Uterus (tissue), 3 donors: ENCODE measurements at regions not wholly inside any gene's neighbourhood (a gene's known extent, or its start where the extent isn't known, plus 50 kb on each side); places are given as distances from the start of the nearest gene placed in this dataset.

ENCODE experiments used
- DNase-seq, 2 donors: peaks; one replicate each; pipeline ENCODE4 v3.0.0-alpha.2; 2019 to 2020
- H3K27ac ChIP-seq, 2 donors: fragments of 200-600 bp; sonication (generic); 1 replicate in 1 of 2; 2 replicates in 1 of 2; pipeline ENCODE4 v1.5.1; 2016 to 2018
- H3K27me3 ChIP-seq, 2 donors: fragments of 200-600 bp; sonication (generic); one replicate each; pipeline ENCODE4 v1.5.1; 2018 to 2019; ENCODE audit warnings: control low read depth in 1 of 2
- H3K36me3 ChIP-seq, 2 donors: fragments of 200-600 bp; sonication (generic); one replicate each; pipeline ENCODE4 v1.5.1; 2019; ENCODE audit warnings: control low read depth in 1 of 2
- H3K4me1 ChIP-seq, 2 donors: fragments of 200-600 bp; sonication (generic); one replicate each; pipeline ENCODE4 v1.5.1; 2018 to 2019; ENCODE audit warnings: control low read depth in 1 of 2
- H3K4me3 ChIP-seq, 2 donors: fragments of 200-600 bp; sonication (generic); 1 replicate in 1 of 2; 2 replicates in 1 of 2; pipeline ENCODE4 v1.5.1; 2018 to 2019; ENCODE audit warnings: mild to moderate bottlenecking in 1 of 2
- H3K9me3 ChIP-seq, 2 donors: fragments of 200-600 bp; sonication (generic); one replicate each; pipeline ENCODE4 v1.5.1; 2019; ENCODE audit warnings: control low read depth in 1 of 2
- CTCF ChIP-seq, 4 experiments: fragments of 200-600 bp in 2 of 4; fragments of 450-650 bp in 2 of 4; sonication (generic) in 2 of 4; IDR thresholded peaks; one replicate each; pipeline ENCODE4 v1.5.1; 2016 to 2019; ENCODE audit warnings: antibody characterized with exemption in 4 of 4, mild to moderate bottlenecking in 2 of 4, moderate library complexity in 1 of 4
- POLR2A ChIP-seq, 2 donors: fragments of 450-650 bp; IDR thresholded peaks; one replicate each; pipeline ENCODE4 v1.6.1; 2016; ENCODE audit warnings: antibody characterized with exemption in 2 of 2, mild to moderate bottlenecking in 1 of 2, moderate library complexity in 1 of 2
- intact Hi-C: fragments of 100-400 bp; cut with DNase I; formaldehyde crosslinking; loops from one replicate; pipeline ENCODE4 v1.15.1; 2023; ENCODE audit warnings: low total_unique reads
- donor health status: DM: yes; HTN: yes; CAD: no.

- H3K27me3 ChIP-seq: no peaks in the 10 kb centered on the region
- no peak overlapping the region for H3K27ac ChIP-seq
- no peaks in the 10 kb centered on the region for H3K4me1 ChIP-seq
- TF ChIP-seq CTCF (IDR thresholded peaks at IDR 0.05): no peak
- no peak for TF ChIP-seq POLR2A (IDR thresholded peaks at IDR 0.05)
- H3K4me3 ChIP-seq: no peak overlapping the region
- H3K36me3 ChIP-seq: no peaks in the 10 kb centered on the region
- DNase-seq: no peak
- H3K9me3 ChIP-seq: no peaks in the 10 kb centered on the region
- intact Hi-C loops: no loop called here
These were observed 76.1 kb upstream of the HSF2 start for GRCh38 chr6:122323361-122323760.

GRCh38 chr6:122330315-122330714, 69.1 kb upstream of the HSF2 start:
- no peak for DNase-seq
- Histone ChIP-seq H3K4me3 (no peak overlapping the region), H3K27me3 (no peaks in the 10 kb centered on the region), H3K9me3 (no peaks in the 10 kb centered on the region), H3K27ac (no peak overlapping the region), H3K4me1 (no peaks in the 10 kb centered on the region), H3K36me3 (no peaks in the 10 kb centered on the region)
- TF ChIP-seq CTCF (IDR thresholded peaks at IDR 0.05) (no peak), POLR2A (IDR thresholded peaks at IDR 0.05) (no peak)
- intact Hi-C loops: no loop called here

GRCh38 chr6:122337645-122338044, 61.8 kb upstream of the HSF2 start:
- TF ChIP-seq POLR2A (IDR thresholded peaks at IDR 0.05): no peak
- no peak for TF ChIP-seq CTCF (IDR thresholded peaks at IDR 0.05)
- intact Hi-C loops: no loop called here
- Histone ChIP-seq H3K36me3 (no peaks in the 10 kb centered on the region), H3K27ac (no peak overlapping the region), H3K4me1 (no peaks in the 10 kb centered on the region), H3K9me3 (no peaks in the 10 kb centered on the region), H3K4me3 (no peak overlapping the region), H3K27me3 (no peaks in the 10 kb centered on the region)
- DNase-seq: no peak

GRCh38 chr6:122339661-122340060, 59.8 kb upstream of the HSF2 start:
- intact Hi-C loops: no loop called here
- Histone ChIP-seq H3K4me1 (no peaks in the 10 kb centered on the region), H3K27me3 (no peaks in the 10 kb centered on the region), H3K36me3 (no peaks in the 10 kb centered on the region), H3K4me3 (no peak overlapping the region), H3K9me3 (no peaks in the 10 kb centered on the region), H3K27ac (no peak overlapping the region)
- DNase-seq: no peak
- TF ChIP-seq CTCF (IDR thresholded peaks at IDR 0.05) (no peak), POLR2A (IDR thresholded peaks at IDR 0.05) (no peak)

- no peak overlapping the region for H3K27ac ChIP-seq
- no peak for TF ChIP-seq POLR2A (IDR thresholded peaks at IDR 0.05)
- TF ChIP-seq CTCF (IDR thresholded peaks at IDR 0.05): no peak
- H3K36me3 ChIP-seq: no peaks in the 10 kb centered on the region
- no peak overlapping the region for H3K4me3 ChIP-seq
- no peak for DNase-seq
- no peaks in the 10 kb centered on the region for H3K9me3 ChIP-seq
- H3K27me3 ChIP-seq: no peaks in the 10 kb centered on the region
- H3K4me1 ChIP-seq: no peaks in the 10 kb centered on the region
- intact Hi-C loops: no loop called here
These were observed 52.2 kb upstream of the HSF2 start for GRCh38 chr6:122347280-122347679.
